ENCODE measurements at regions not wholly inside any gene's neighbourhood (a gene's known extent, or its start where the extent isn't known, plus 50 kb on each side); places are given as distances from the start of the nearest gene placed in this dataset.

DNA sequence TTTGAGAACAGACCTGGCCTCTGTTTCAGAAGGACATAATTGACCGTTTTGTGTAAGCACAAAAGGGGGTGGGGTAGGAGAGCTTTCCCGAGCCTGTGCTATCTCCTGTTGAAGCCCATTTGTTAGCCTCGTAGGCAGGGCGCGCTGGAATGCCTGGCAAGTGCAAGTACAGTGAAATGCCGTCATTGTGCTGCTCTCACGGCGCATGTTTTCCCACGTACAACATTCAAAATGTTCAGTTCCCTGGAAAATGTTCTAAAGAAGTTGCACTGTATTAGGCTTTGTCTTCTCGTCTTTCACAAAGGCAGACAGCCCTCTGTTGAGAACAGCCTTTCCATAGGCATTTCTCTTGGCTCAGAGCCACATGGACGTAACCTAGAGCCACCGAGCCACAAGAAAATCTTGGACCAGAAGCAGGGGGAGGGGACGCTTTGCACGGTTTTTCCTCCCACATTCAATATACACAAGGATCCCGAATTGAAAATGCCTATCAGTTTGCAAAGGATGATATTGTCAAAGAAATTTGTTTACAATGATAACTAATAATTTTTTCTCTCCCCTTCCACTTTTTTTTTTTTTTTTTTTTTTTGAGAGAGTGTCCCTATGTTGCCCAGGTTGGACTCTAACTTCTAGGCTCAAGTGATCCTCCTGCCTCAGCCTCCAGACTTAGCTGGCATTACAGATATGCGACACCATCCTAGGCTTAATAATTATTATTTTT, 54.6 kb upstream of the RAPGEF2 start:
- no peak for DNase-seq
- POLR2A ChIA-PET, result interaction anchor here (0.6 kb wide), 1 partner anchor 69 kb away, joined by 3 read pairs; no protein-coding TSS in a partner anchor
- H3K4me1 Mint-ChIP-seq, result peaks cover 19% of the 10 kb centered on the region
- H3K4me3 Mint-ChIP-seq, result no peak overlapping the region
- no peaks in the 10 kb centered on the region for H3K36me3 Mint-ChIP-seq (ENCODE audit: low read depth)
- peaks cover 2% of the 10 kb centered on the region for H3K27me3 Mint-ChIP-seq
- no peak overlapping the region for H3K27ac Mint-ChIP-seq
- H3K9me3 Mint-ChIP-seq, result peaks cover 2% of the 10 kb centered on the region
- CTCF ChIA-PET, result no interaction called here

DNA sequence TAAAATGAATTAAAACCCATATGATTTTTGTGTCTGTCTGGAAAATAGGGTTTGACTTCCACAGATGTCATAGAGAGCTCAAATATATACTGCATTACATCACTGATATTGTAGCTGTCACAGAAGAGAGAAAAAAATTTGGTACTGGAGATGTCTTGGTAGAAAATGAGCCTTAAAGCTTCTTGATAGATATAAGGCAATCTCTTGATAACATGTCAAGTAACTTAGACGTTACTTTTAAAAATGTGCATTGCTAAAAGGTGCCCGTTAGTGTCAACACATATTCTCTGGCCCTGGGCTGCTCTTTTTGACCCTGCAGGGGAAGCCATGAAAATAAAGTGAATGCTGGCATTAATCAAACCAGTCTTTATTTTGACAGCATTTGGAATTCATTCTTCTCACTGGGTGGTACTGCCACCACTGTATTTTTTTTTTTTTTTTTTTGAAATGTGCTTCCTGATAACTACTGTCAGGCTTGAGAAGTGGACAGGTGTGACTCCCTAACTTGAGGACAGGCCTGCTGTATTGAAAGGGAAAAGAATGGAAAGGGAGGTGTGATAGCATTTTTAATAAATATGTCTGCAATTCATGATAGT, 53.0 kb upstream of the RAPGEF2 start:
- POLR2A ChIA-PET, result no interaction called here
- no peak for DNase-seq
- CTCF ChIA-PET, result no interaction called here

DNA sequence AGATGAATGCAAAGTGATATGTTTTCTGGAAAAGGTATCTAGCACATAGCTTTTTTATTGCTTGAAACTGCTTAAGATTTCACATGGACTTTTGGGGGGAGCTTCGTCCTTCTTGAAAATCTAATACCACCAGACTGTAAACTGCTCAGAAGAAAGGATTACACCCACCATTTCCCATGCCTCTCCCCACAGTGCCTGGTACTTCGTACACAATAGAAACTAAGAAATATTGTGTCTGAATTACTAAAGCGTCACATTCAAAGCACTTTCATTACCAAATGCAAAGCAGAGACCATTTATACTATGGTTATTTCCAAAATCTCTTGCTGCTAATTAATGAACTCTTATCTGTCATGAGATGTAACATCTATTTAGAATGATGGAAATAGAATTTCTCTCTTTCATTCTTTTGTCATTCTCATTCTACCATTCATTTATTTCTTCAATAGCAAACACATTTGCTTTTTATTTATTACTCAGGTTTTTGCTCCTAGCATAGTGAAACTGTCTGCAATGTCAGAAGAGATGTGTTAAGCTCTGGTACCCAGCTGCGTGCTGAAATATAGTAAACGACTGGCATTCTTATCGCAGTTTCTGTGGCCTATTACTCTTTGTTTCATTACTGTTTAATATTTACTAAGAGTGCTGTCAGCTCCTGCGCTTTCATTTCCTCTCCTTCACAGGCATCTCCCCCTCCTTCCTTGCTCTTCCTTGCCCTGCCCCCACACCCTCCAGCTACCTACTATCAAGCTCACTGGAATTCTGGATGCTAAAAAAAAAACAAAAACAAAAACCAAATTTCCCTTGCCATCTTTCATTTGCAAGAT, 51.4 kb upstream of the RAPGEF2 start:
- no peak for DNase-seq
- Mint-ChIP-seq H3K27me3 (peaks cover 5% of the 10 kb centered on the region), H3K36me3 (ENCODE audit: low read depth) (no peaks in the 10 kb centered on the region), H3K27ac (no peak overlapping the region), H3K4me3 (no peak overlapping the region), H3K4me1 (peaks cover 19% of the 10 kb centered on the region), H3K9me3 (peaks cover 2% of the 10 kb centered on the region)
- ChIA-PET CTCF (interaction anchor here (0.7 to 1.5 kb wide), 2 partner anchors 11 to 47 kb away, joined by 3 read pairs; no protein-coding TSS in a partner anchor), POLR2A (no interaction called here)

More for the DNA sequence above, 53.0 kb upstream of the RAPGEF2 start:
- Mint-ChIP-seq H3K27ac (no peak overlapping the region), H3K36me3 (ENCODE audit: low read depth) (no peaks in the 10 kb centered on the region), H3K27me3 (peaks cover 4% of the 10 kb centered on the region), H3K4me1 (peaks cover 19% of the 10 kb centered on the region), H3K4me3 (no peak overlapping the region), H3K9me3 (peaks cover 2% of the 10 kb centered on the region)

DNA sequence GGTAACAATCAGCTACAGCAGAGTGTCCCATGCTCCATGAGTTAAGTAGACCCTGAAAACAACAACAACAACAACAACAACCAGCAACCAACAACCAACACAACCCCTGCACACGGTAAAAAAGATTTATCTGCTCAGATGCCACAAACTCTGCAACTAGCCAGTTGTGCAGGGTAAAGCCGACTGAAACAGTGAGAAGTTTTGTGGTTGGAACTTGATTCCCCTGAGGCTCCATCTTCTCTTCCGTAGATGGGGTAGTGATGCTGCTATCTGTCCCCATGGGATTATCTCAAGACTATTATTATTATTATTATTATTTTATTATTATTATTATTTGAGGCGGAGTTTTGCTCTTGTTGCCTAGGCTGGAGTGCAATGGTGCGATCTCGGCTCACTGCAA, 50.6 kb upstream of the RAPGEF2 start:
- H3K36me3 Mint-ChIP-seq (ENCODE audit: low read depth), result no peaks in the 10 kb centered on the region
- peaks cover 11% of the 10 kb centered on the region for H3K27me3 Mint-ChIP-seq
- ChIA-PET CTCF (no interaction called here), POLR2A (no interaction called here)
- peaks cover 1% of the 10 kb centered on the region for H3K9me3 Mint-ChIP-seq
- no peak for DNase-seq
- no peak overlapping the region for H3K27ac Mint-ChIP-seq
- H3K4me1 Mint-ChIP-seq, result peaks cover 18% of the 10 kb centered on the region
- no peak overlapping the region for H3K4me3 Mint-ChIP-seq

Measured in activated CD4-positive, alpha-beta T cell treated with anti-CD3 and anti-CD28 coated beads, Interleukin-2, amount 10 ng/mL, durations not matched to agents 7 days and 5 days (primary cell).